Loucy (cell line): ENCODE measurements at regions not wholly inside any gene's neighbourhood (a gene's known extent, or its start where the extent isn't known, plus 50 kb on each side); places are given as distances from the start of the nearest gene placed in this dataset.
A peak's percentile ranks its signal among the peaks of the same experiment; 100 is the strongest.

ENCODE experiments used
- H2AFZ ChIP-seq: fragments of 200-600 bp; sonication (generic); 2 replicates; pipeline ENCODE4 v1.6.0; 2016; ENCODE audit warnings: antibody characterized with exemption, mild to moderate bottlenecking, low read length, moderate library complexity
- H3F3A ChIP-seq: fragments of 200-600 bp; 2 replicates; pipeline ENCODE4 v1.6.0; 2016; ENCODE audit warnings: antibody characterized with exemption, low read depth, mild to moderate bottlenecking
- H3K27me3 ChIP-seq: fragments of 200-600 bp; sonication (generic); 2 replicates; pipeline ENCODE4 v1.6.1; 2014; ENCODE audit warnings: low read length, mild to moderate bottlenecking; ENCODE audit not compliant: insufficient read depth, poor library complexity, severe bottlenecking
- H3K36me3 ChIP-seq: fragments of 200-600 bp; sonication (generic); 2 replicates; pipeline ENCODE4 v1.6.1; 2016; ENCODE audit warnings: low read length; ENCODE audit not compliant: insufficient read depth
- H3K4me1 ChIP-seq: fragments of 200-600 bp; sonication (generic); 2 replicates; pipeline ENCODE4 v1.5.1; 2014; ENCODE audit warnings: low read length, mild to moderate bottlenecking; ENCODE audit not compliant: insufficient read depth, poor library complexity, severe bottlenecking
- H3K4me2 ChIP-seq: fragments of 200-600 bp; sonication (generic); 2 replicates; pipeline ENCODE4 v1.6.0; 2014; ENCODE audit warnings: antibody characterized with exemption, low read length, low read depth, mild to moderate bottlenecking; ENCODE audit not compliant: poor library complexity, severe bottlenecking
- H3K4me3 ChIP-seq: fragments of 200-600 bp; sonication (generic); 2 replicates; pipeline ENCODE4 v1.5.1; 2014; ENCODE audit warnings: low read length, mild to moderate bottlenecking, mixed read lengths; ENCODE audit not compliant: poor library complexity, severe bottlenecking
- H3K79me2 ChIP-seq: fragments of 200-600 bp; sonication (generic); 2 replicates; pipeline ENCODE4 v1.6.1; 2014; ENCODE audit warnings: low read length; ENCODE audit not compliant: insufficient read depth
- H3K9ac ChIP-seq: fragments of 200-600 bp; sonication (generic); 2 replicates; pipeline ENCODE4 v1.6.0; 2014; ENCODE audit warnings: mild to moderate bottlenecking, low read depth, low read length, moderate library complexity; ENCODE audit not compliant: poor library complexity, severe bottlenecking
- H3K9me2 ChIP-seq: fragments of 200-600 bp; sonication (generic); replicated peaks from 2 replicates; pipeline ENCODE4 v1.6.1; 2016; ENCODE audit warnings: low read depth, low read length, mixed read lengths
- H3K9me3 ChIP-seq: fragments of 200-600 bp; sonication (generic); 2 replicates; pipeline ENCODE4 v1.6.1; 2014; ENCODE audit warnings: mild to moderate bottlenecking, antibody characterized with exemption, low read length, low read depth; ENCODE audit not compliant: insufficient read depth
- H4K20me1 ChIP-seq: fragments of 200-600 bp; sonication (generic); 2 replicates; pipeline ENCODE4 v1.6.0; 2014; ENCODE audit warnings: antibody characterized with exemption, low read length, mild to moderate bottlenecking; ENCODE audit not compliant: insufficient read depth, poor library complexity, severe bottlenecking
- CTCF ChIP-seq: fragments of 200-600 bp; sonication (generic); conservative IDR thresholded peaks from 2 replicates; pipeline ENCODE4 v1.5.1; 2014; ENCODE audit warnings: mild to moderate bottlenecking, antibody characterized with exemption, low read length
- EZH2phosphoT487 ChIP-seq: fragments of 200-600 bp; IDR thresholded peaks from 2 replicates; pipeline ENCODE4 v1.6.1; 2018; ENCODE audit warnings: antibody characterized with exemption, mild to moderate bottlenecking, moderate library complexity, borderline replicate concordance

GRCh38 chr1:229068270-229068987 lies 202.5 kb upstream of the RAB4A start:
- H3K4me2 ChIP-seq, result peak overlapping the region; percentile 58

GRCh38 chr1:229069176-229069575 lies 201.7 kb upstream of the RAB4A start:
- TF ChIP-seq EZH2phosphoT487 (no peak), CTCF (no peak)
- Histone ChIP-seq H3K9me3 (no peaks in the 10 kb centered on the region), H3K9me2 (no peaks in the 10 kb centered on the region), H3K4me2 (no peak overlapping the region), H3K79me2 (no peaks in the 10 kb centered on the region), H3F3A (no peaks in the 10 kb centered on the region), H3K27me3 (no peaks in the 10 kb centered on the region), H3K4me3 (no peak overlapping the region), H2AFZ (no peak overlapping the region), H3K9ac (no peak overlapping the region), H4K20me1 (no peaks in the 10 kb centered on the region), H3K4me1 (peaks cover 27% of the 10 kb centered on the region), H3K36me3 (no peaks in the 10 kb centered on the region)

More at GRCh38 chr1:229068270-229068987, 202.5 kb upstream of the RAB4A start:
- Histone ChIP-seq H3K27me3 (no peaks in the 10 kb centered on the region), H3K79me2 (no peaks in the 10 kb centered on the region), H3K4me1 (peaks cover 27% of the 10 kb centered on the region), H3K36me3 (no peaks in the 10 kb centered on the region), H3K4me3 (no peak overlapping the region), H3K9me2 (no peaks in the 10 kb centered on the region), H3F3A (no peaks in the 10 kb centered on the region), H2AFZ (peak overlapping the region; percentile 75; the same call in 1 of the 2 replicates), H3K9me3 (no peaks in the 10 kb centered on the region), H4K20me1 (no peaks in the 10 kb centered on the region), H3K9ac (peak overlapping the region; percentile 49)
- TF ChIP-seq CTCF (no peak), EZH2phosphoT487 (no peak)

- Histone ChIP-seq H3K9me2 (no peaks in the 10 kb centered on the region), H3K9ac (no peak overlapping the region), H3K4me3 (no peak overlapping the region), H3K79me2 (no peaks in the 10 kb centered on the region), H3K9me3 (no peaks in the 10 kb centered on the region), H3F3A (no peaks in the 10 kb centered on the region), H3K36me3 (no peaks in the 10 kb centered on the region), H3K27me3 (no peaks in the 10 kb centered on the region), H2AFZ (no peak overlapping the region), H3K4me2 (no peak overlapping the region), H4K20me1 (no peaks in the 10 kb centered on the region), H3K4me1 (peaks cover 27% of the 10 kb centered on the region)
- no peak for TF ChIP-seq EZH2phosphoT487
- no peak for TF ChIP-seq CTCF
These were observed 200.7 kb upstream of the RAB4A start for GRCh38 chr1:229070168-229070567.
